ENCODE measurements at regions not wholly inside any gene's neighbourhood (a gene's known extent, or its start where the extent isn't known, plus 50 kb on each side); places are given as distances from the start of the nearest gene placed in this dataset.

GRCh38 chr2:238967031-238967977 is 119.4 kb downstream of the TWIST2 start:
- TF ChIP-seq MXI1 (IDR thresholded peaks at IDR 0.05; ENCODE audit: borderline replicate concordance, low read depth, low read length) (no peak), POLR2A (IDR thresholded peaks at IDR 0.05; ENCODE audit: low read depth, low read length) (no peak), USF2 (IDR thresholded peaks at IDR 0.05; ENCODE audit: low read depth, low read length) (no peak), CTCF (conservative IDR thresholded peaks at IDR 0.05; ENCODE audit: low read depth, low read length) (no peak), RAD21 (IDR thresholded peaks at IDR 0.05; ENCODE audit: low read length) (no peak), MAZ (IDR thresholded peaks at IDR 0.05; ENCODE audit: borderline replicate concordance, low read depth, low read length) (no peak), BHLHE40 (IDR thresholded peaks at IDR 0.05; ENCODE audit: low read depth, low read length) (no peak), CHD1 (IDR thresholded peaks at IDR 0.05; ENCODE audit: low read depth, low read length) (no peak)
